ENCODE measurements at regions not wholly inside any gene's neighbourhood (a gene's known extent, or its start where the extent isn't known, plus 50 kb on each side); places are given as distances from the start of the nearest gene placed in this dataset.

- TF ChIP-seq CTBP1 (IDR thresholded peaks at IDR 0.05; ENCODE audit: borderline replicate concordance) = no peak
- TF ChIP-seq HDGF (IDR thresholded peaks at IDR 0.05; ENCODE audit: borderline replicate concordance) = no peak
- TF ChIP-seq ARNT (IDR thresholded peaks at IDR 0.05) = no peak
- TF ChIP-seq FOXK2 (IDR thresholded peaks at IDR 0.05) = no peak
- TF ChIP-seq FOXA1 (IDR thresholded peaks at IDR 0.05) = no peak
These were observed 51.6 kb upstream of the ASIP start for GRCh38 chr20:34189572-34190163.

Measured in HEK293T (cell line).